ENCODE measurements at regions not wholly inside any gene's neighbourhood (a gene's known extent, or its start where the extent isn't known, plus 50 kb on each side); places are given as distances from the start of the nearest gene placed in this dataset.

GRCh38 chr5:86977190-86977589 is 290.5 kb upstream of the RASA1 start:
- TF ChIP-seq EGR1 (IDR thresholded peaks at IDR 0.05): no peak
- no peak for TF ChIP-seq TAF1 (IDR thresholded peaks at IDR 0.05; ENCODE audit: low read depth)
- no peak for TF ChIP-seq CEBPB (IDR thresholded peaks at IDR 0.05)
- no peak for TF ChIP-seq EP300 (IDR thresholded peaks at IDR 0.05; ENCODE audit: borderline replicate concordance)
- TF ChIP-seq TCF12 (IDR thresholded peaks at IDR 0.05; ENCODE audit: low read depth): no peak
- no peak for TF ChIP-seq TEAD4 (IDR thresholded peaks at IDR 0.05)
- TF ChIP-seq RAD21 (IDR thresholded peaks at IDR 0.05; ENCODE audit: low read depth): no peak
- no peak for TF ChIP-seq REST (IDR thresholded peaks at IDR 0.05; ENCODE audit: low read depth)
- TF ChIP-seq YY1 (IDR thresholded peaks at IDR 0.05; ENCODE audit: low read depth): no peak
- no peak for TF ChIP-seq MAX (IDR thresholded peaks at IDR 0.05)
- TF ChIP-seq CREB1 (IDR thresholded peaks at IDR 0.05; ENCODE audit: low read depth): no peak
